NCI-H1105 (cell line): ENCODE measurements at regions not wholly inside any gene's neighbourhood (a gene's known extent, or its start where the extent isn't known, plus 50 kb on each side); places are given as distances from the start of the nearest gene placed in this dataset.

Experiments used
- DNase-seq: peaks from one replicate; lab custom pipeline; 2025; lab: John Stamatoyannopoulos, UW

- DNase-seq, result no peak
Measured at GRCh38 chr15:61633951-61634350, 404.8 kb upstream of the RORA start.

- DNase-seq, result no peak
Measured at GRCh38 chr15:61629269-61629668, 400.2 kb upstream of the RORA start.

DNA sequence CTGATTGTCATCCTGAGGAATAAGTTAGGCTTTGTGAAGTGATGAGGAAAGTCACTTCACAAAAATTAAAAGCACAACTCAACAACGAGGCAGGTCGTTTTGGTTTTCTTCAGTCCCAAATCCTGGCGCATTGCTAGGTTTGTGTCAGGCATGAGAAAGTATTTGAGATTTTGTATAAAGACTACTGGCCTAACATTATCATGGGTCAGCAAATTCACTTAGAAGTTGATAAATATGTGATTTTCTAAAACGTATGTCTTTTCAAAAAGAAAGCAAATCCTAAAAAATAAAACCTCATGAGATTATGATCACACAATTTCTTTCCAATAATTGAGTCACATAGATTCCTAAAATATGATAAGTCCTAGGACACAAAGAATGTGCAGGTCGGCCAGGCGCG, 395.8 kb upstream of the RORA start:
- DNase-seq, result no peak

DNA sequence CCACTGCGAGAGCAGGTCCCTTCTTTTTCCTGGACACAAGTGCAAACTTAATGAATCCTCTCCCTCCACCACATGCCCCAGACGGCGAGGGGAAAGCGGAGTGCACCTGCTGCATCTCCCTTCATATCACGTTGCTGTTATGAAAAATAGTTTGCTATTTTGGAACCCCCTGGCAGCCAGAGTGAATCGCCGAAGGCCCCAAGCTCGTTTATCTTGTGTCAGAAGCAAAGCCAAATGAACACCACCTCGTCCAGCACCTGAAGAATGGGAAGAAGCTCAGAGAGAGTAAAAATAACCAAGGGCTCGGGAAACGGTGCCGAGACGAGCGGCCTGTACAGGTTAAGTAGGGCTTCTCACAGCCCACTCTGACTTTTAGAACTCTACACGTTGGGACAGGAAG, 394.6 kb upstream of the RORA start:
- no peak for DNase-seq

DNA sequence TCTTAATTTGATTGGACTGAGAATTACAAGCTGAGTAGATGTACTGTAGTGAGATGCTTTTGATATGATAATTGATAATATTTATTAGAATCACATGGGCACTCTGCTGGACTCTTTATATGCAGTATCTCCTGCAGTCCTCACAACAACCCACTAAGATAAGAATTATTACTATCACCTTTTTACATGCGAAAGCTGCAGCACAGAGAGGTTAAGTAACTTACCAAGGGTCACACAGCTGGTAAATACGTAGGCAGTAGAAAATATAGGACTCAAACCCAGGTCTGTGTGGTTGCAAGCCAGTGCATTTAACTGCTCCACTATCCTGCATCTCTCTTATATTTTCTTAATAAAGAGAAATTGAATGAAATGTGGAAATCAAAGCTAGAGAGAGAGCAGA, 392.8 kb upstream of the RORA start:
- DNase-seq, result no peak

DNA sequence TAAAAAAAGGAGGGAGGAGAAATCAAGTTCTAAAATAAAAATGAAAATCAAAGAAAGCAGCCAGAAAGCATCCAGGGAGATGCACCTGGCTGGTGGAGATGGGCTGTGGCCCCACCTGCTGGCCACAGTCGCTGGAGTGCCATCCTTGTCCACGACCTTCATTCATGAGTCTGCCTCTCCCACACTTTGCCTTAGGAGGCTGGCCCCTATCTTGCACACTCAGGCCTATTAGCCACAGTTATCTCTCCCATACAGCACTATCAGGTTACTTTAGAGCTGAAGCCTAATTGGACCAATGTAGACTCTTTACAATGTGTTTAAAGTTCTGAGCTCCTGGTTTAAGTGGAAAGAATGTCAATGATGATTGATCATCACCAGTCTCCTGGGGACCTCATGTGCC, 392.0 kb upstream of the RORA start:
- DNase-seq, result peak; percentile 33

DNA sequence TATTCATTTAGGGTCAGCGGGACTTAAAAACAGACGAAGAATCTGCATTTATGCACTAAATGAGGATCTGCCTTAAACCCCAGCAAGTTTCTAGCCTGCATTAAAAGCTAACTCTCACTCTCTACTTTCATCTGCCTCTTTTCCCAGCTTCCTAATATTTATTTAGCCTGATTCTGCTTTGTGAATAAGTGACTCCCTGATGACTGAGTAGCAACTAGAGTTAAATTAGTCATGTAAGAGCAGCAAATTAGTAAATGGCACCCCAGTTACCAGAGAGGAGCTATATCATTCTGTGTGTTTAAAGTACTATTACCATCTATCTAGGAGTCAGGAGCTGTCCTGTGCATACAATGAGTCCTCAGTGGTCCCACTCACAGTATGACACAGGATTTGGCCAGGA, 391.0 kb upstream of the RORA start:
- DNase-seq, result no peak

DNA sequence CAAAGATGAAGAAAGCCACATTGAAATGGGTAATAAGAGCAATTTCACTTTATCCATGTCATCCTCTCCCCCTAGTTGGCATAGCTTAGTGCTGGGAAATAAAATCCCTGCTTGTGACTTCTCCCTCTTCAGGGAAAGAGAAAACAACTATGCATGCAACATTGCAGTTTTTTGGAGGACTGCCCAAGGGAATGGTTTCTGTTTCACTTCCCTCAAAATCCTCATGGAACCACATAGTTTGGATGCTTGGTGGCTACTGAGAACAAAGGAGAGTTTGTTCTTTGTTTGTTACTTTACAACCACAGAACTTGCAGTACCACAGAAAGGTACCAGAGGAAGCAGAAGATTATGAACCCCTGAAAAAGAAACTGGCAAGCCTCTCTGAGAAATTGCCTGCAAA, 384.6 kb upstream of the RORA start:
- DNase-seq, result no peak

- no peak for DNase-seq
Measured at GRCh38 chr15:61613138-61613537, 384.0 kb upstream of the RORA start.

DNA sequence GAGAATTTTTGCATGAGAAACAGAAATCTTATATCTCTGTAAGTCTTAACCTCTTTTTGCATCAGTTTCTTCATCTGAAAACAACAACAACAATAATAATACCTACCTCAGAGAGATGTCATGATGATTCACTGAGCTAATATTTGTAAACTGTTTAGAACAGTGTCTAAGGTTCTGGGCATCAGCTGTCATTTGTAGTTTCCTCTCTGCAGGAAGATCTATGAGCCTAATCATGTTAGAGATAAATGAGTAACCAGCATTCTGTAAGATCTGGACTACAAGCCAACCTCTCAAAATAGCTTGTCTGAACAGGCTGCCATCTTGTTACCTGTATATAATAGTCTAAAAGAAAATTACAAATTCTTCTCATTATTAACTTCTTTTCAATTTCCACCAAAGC, 383.0 kb upstream of the RORA start:
- DNase-seq, result no peak

- DNase-seq, result no peak
Measured at GRCh38 chr15:61605343-61605742, 376.2 kb upstream of the RORA start.

- DNase-seq, result peak; percentile 79
Measured at GRCh38 chr15:61598655-61599054, 369.6 kb upstream of the RORA start.

GRCh38 chr15:61584410-61584809, 355.3 kb upstream of the RORA start:
- no peak for DNase-seq

GRCh38 chr15:61582092-61582491, 353.0 kb upstream of the RORA start:
- DNase-seq, result no peak

- DNase-seq, result no peak
Measured at GRCh38 chr15:61575597-61575996, 346.5 kb upstream of the RORA start.

GRCh38 chr15:61571026-61571425, 341.9 kb upstream of the RORA start:
- no peak for DNase-seq

GRCh38 chr15:61564785-61565184, 335.7 kb upstream of the RORA start:
- DNase-seq, result no peak

- no peak for DNase-seq
Measured at GRCh38 chr15:61558172-61559136, 329.4 kb upstream of the RORA start.

- DNase-seq, result no peak
Measured at GRCh38 chr15:61556037-61556648, 327.0 kb upstream of the RORA start.

- DNase-seq, result no peak
Measured at GRCh38 chr15:61549727-61550126, 320.6 kb upstream of the RORA start.

GRCh38 chr15:61545763-61546162, 316.7 kb upstream of the RORA start:
- no peak for DNase-seq

GRCh38 chr15:61541516-61541915, 312.4 kb upstream of the RORA start:
- no peak for DNase-seq

DNA sequence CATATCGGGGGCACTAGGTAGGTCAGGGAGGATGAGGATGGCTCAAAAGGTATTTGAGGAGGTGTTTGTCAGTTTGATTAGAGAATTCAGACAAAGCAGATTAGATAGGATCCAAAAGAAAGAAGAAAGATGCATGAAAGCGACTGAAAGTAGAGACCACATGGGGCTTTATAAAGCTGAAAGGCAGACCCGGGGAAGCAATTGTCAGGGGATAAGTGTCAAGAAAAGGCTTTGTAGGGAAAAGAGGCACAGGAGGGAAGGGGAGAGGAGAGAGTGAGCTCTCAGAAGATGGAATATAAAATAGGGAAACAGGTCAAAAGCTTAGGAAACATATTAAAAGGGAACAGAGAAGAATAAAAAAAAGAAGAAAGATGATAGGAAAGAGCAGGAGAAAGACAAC, 308.2 kb upstream of the RORA start:
- no peak for DNase-seq

DNA sequence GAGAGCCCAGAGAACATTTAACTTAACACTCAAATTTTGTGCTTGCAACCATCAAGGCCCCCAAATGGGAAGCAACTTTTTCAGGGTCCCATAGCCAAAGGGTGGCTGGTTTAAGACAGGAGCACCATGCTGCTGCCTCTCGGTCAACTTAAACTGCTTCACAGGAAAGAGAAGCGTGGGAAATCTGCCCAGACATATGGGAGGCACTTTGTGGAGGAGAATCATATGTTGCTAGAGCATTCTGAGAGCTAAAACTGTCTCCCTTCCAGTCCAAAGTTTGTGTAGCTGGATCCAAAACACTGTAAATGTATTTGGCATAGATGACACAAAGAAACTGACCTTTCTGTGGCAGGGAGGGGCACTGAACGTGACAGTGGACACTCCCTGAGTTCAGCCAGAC, 305.9 kb upstream of the RORA start:
- no peak for DNase-seq
